AG04450 (cell line): ENCODE measurements at regions not wholly inside any gene's neighbourhood (a gene's known extent, or its start where the extent isn't known, plus 50 kb on each side); places are given as distances from the start of the nearest gene placed in this dataset.

Experiments
- CTCF ChIA-PET: fragments of 300-600, 350-600 bp; formaldehyde crosslinking; extraction: SDS; loops from one replicate; lab custom pipeline; 2022; ENCODE audit warnings: antibody characterized with exemption, inconsistent platforms; lab: Charles Lee
- POLR2A ChIA-PET: fragments of 350-600 bp; formaldehyde crosslinking; extraction: SDS; loops from one replicate; lab custom pipeline; 2021; ENCODE audit warnings: antibody characterized with exemption, inconsistent platforms; lab: Yijun Ruan, JAX
- DNase-seq: peaks from one replicate; pipeline ENCODE4 v3.0.0-alpha.2; 2011; ENCODE audit warnings: low read depth, low spot score
- H3K27ac ChIP-seq: one replicate; pipeline ENCODE4 v1.5.1; 2012; ENCODE audit warnings: low read depth, low read length, control low read depth
- H3K27me3 ChIP-seq: one replicate; pipeline ENCODE4 v1.6.0; 2012; ENCODE audit warnings: low read length; ENCODE audit not compliant: control insufficient read depth, insufficient read depth
- H3K4me3 ChIP-seq: 2 replicates; pipeline ENCODE4 v1.5.1; 2011; ENCODE audit warnings: mild to moderate bottlenecking, low read depth, low read length, control low read depth
- H3K9me3 ChIP-seq: 2 replicates; pipeline ENCODE4 v1.5.1; 2012; ENCODE audit warnings: low read length; ENCODE audit not compliant: control insufficient read depth, insufficient read depth
- TF ChIP-seq, protein P1 (sequence below): IDR thresholded peaks from 2 replicates; pipeline ENCODE4 v1.5.1; 2011; ENCODE audit warnings: low read depth, low read length, control low read depth, inconsistent platforms

DNA sequence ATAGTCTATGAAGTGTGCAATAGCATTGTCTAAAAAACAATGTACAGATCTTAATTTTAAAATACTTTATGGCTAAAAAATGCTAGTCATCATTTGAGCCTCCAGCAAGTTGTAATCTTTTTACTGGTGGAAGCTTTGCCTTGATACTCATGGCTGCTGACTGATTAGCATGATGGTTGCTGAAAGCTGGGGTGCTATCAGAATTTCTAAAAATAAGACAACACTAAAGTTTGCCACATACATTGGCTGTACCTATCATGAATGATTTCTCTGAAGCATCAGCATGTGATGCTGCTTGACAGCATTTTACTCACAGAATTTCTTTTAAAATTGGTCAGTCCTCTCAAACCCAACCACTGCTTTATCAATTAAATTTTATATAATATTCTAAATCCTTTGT lies 101.5 kb upstream of the TMEM168 start:
- Histone ChIP-seq H3K4me3 (no peak overlapping the region), H3K27me3 (no peaks in the 10 kb centered on the region), H3K27ac (no peak overlapping the region), H3K9me3 (no peaks in the 10 kb centered on the region)
- no peak for DNase-seq
- ChIA-PET CTCF (interaction anchor here (1.0 kb wide), 1 partner anchor 342 kb away, joined by 4 read pairs; no protein-coding TSS in a partner anchor), POLR2A (no interaction called here)
- TF ChIP-seq, protein P1, sequence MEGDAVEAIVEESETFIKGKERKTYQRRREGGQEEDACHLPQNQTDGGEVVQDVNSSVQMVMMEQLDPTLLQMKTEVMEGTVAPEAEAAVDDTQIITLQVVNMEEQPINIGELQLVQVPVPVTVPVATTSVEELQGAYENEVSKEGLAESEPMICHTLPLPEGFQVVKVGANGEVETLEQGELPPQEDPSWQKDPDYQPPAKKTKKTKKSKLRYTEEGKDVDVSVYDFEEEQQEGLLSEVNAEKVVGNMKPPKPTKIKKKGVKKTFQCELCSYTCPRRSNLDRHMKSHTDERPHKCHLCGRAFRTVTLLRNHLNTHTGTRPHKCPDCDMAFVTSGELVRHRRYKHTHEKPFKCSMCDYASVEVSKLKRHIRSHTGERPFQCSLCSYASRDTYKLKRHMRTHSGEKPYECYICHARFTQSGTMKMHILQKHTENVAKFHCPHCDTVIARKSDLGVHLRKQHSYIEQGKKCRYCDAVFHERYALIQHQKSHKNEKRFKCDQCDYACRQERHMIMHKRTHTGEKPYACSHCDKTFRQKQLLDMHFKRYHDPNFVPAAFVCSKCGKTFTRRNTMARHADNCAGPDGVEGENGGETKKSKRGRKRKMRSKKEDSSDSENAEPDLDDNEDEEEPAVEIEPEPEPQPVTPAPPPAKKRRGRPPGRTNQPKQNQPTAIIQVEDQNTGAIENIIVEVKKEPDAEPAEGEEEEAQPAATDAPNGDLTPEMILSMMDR, result no peak

DNA sequence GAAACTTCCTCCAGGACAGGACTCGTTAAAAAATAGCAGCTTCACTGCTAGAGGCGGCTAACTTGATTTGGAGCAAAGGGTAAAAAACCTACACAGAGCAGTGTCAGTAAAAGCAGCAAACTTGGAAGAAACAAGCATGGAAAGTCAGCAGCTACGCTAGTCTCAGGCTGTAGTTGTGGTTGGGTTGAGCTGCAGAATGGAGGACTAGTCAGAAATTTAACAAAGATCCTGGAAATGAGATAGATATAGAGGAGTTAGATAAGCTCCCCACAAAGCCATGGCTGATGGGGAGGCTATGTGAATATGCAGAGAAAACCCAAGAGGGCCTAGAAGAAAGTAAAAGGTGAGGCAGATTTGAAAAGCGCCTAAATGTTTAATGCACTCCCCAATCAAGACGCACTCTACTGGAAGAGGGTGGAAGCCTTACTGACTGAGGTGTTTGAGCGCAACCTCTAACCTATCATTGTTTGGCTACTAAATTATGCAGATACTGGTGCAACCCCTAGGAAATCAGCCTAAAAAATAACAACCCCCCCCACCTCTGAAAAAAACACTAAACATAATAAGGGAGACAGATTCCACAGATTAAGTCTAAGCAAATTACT lies 99.7 kb upstream of the TMEM168 start:
- ChIA-PET CTCF (interaction anchor here (0.7 kb wide), 1 partner anchor 9 kb away, joined by 3 read pairs; no protein-coding TSS in a partner anchor), POLR2A (no interaction called here)
- TF ChIP-seq, protein P1, result no peak
- H3K4me3 ChIP-seq, result no peak overlapping the region
- H3K27me3 ChIP-seq, result no peaks in the 10 kb centered on the region
- no peak for DNase-seq
- no peak overlapping the region for H3K27ac ChIP-seq
- H3K9me3 ChIP-seq, result no peaks in the 10 kb centered on the region

DNA sequence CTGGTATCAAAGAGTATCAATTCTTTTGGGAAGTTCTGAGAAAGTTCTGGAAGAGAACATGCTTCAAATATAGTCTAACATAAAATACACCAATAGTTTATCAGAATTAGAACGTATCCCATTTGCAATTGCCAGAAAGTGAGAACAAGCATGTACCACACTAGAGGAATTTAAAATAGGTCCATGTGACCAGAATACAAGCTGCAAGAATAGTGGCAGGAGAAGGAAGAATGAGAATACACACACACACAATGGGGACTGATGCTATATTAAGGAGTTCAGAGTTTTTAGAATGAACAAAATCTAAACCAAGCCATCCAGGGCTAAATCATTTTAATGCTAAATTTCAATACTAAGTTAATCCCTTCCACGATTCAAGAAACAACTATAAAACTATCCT lies 99.1 kb upstream of the TMEM168 start:
- no peak overlapping the region for H3K4me3 ChIP-seq
- no peak for DNase-seq
- ChIA-PET POLR2A (no interaction called here), CTCF (interaction anchor here (0.7 kb wide), 1 partner anchor 10 kb away, joined by 3 read pairs; no protein-coding TSS in a partner anchor)
- H3K27ac ChIP-seq, result no peak overlapping the region
- TF ChIP-seq, protein P1, result no peak
- H3K27me3 ChIP-seq, result no peaks in the 10 kb centered on the region
- H3K9me3 ChIP-seq, result no peaks in the 10 kb centered on the region

DNA sequence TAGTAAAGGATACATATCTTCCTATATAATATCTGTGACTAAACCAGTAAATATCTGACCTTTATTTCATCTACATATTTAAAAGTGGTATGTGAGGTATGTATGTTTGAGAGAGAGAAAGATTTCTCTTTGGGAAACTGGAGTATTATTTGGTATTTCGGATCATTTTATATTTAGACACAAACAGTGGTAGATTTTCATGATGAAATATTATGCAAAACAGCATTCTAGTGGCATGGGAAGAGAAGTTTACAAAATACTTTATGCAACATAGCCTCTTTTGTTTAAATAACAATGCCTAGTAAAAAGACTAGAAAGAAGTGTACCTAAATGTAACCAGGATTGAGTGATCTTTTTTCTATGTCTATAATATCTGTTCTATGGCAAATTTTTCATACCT lies 98.6 kb upstream of the TMEM168 start:
- no peaks in the 10 kb centered on the region for H3K27me3 ChIP-seq
- ChIA-PET CTCF (no interaction called here), POLR2A (no interaction called here)
- no peak overlapping the region for H3K4me3 ChIP-seq
- no peaks in the 10 kb centered on the region for H3K9me3 ChIP-seq
- no peak overlapping the region for H3K27ac ChIP-seq
- no peak for DNase-seq
- TF ChIP-seq, protein P1, result no peak

DNA sequence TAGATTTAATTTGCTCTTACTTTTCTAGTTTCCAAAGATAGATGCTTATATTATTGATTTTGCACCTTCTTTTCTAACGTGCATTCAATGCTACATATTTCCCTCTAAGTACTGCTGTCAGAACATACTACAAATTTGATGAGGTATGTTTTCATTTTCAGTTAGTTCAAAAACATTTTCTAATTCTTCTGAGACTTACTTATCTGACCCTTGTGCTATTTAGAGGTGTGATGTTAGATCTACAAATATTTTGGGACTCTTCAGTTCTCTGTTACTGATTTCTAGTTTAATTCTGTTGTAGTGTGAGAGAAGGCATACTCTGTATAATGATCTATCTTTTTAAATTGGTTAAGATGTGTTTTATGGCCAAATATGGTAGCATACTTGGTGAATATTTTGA lies 97.8 kb upstream of the TMEM168 start:
- POLR2A ChIA-PET, result no interaction called here
- Histone ChIP-seq H3K9me3 (no peaks in the 10 kb centered on the region), H3K27ac (no peak overlapping the region), H3K4me3 (no peak overlapping the region), H3K27me3 (no peaks in the 10 kb centered on the region)
- CTCF ChIA-PET, result no interaction called here
- no peak for DNase-seq
- TF ChIP-seq, protein P1, result no peak
